GM19395 (cell line): ENCODE measurements at regions not wholly inside any gene's neighbourhood (a gene's known extent, or its start where the extent isn't known, plus 50 kb on each side); places are given as distances from the start of the nearest gene placed in this dataset.

ENCODE experiments used
- ATAC-seq: cut with Tn5 transposase; IDR thresholded peaks from one replicate; pipeline ENCODE4 v1.9.1; 2021; ENCODE audit warnings: mild to moderate bottlenecking, moderate library complexity; ENCODE audit not compliant: unreplicated experiment

DNA sequence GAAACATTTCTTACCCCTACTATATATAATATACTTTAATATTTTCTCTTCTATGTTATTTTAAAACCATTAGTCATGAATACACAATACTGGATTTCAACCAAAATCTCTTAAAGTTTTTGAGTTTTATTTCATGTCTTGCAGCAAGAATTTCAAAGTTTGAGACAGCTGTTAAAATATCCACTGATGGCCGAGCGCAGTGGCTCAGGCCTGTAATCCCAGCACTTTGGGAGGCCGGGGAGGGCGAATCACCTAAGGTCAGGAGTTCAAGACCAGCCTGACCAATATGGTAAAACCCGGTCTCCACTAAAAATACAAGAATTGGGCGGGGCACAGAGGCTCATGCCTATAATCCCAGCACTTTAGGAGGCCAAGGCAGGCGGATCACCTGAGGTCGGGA is 59.7 kb upstream of the DAPK1 start:
- ATAC-seq, result no peak

DNA sequence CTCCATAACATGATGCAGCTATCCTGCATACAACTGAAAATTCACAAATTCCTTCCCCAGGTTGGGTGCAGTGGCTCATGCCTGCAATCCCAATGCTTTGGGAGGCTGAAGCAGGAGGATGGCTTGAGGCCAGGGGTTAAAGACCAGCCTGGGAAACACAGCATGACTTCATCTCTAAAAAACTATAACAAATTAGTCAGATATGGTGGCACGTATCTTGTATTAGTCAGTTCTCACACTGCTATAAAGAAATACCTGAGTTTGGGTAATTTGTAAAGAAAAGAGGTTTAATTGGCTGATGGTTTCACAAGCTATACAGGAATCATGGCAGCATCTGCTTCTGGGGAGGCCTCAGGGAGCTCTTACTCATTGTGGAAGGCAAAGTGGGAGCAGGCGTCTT is 56.4 kb upstream of the DAPK1 start:
- ATAC-seq, result no peak

DNA sequence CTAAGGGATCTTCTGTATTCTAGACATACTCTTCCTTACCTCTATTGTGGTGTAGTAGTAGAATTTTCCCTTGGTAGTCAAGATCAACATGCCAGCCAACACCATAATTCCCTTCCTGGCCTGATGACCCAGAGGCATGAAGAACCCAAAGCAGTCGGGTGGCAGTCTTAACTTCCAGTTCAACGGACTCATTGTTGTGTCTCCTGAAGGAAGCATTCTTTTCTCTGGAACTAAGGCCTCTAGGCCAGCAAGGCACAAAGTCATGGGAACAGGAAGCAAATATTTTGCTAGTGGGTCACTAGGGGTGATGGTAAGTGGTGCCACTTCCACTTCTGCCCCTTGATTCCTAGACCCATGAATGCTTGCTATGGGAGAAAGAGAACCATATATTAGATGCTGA is 55.2 kb upstream of the DAPK1 start:
- ATAC-seq, result no peak

DNA sequence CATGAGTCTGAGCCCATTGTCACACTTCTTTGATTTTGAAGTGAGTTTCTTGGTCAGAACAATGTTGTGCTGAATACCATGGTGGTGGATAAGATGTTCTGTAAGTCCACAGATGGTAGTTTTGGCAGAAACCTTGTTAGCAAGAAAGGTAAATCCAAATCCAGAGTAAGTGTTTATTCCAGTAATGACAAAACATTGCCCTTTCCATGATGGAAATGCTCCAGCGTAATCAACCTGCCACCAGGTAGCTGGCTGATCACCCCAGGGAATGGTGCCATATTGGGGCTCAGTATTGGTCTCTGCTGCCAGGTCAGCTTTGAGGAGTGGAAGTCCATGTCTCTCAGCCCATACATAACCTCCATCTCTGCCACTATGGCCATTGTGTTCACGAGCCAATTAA is 54.7 kb upstream of the DAPK1 start:
- ATAC-seq, result no peak

- no peak for ATAC-seq
These were observed 54.2 kb upstream of the DAPK1 start for GRCh38 chr9:87443461-87443860.

DNA sequence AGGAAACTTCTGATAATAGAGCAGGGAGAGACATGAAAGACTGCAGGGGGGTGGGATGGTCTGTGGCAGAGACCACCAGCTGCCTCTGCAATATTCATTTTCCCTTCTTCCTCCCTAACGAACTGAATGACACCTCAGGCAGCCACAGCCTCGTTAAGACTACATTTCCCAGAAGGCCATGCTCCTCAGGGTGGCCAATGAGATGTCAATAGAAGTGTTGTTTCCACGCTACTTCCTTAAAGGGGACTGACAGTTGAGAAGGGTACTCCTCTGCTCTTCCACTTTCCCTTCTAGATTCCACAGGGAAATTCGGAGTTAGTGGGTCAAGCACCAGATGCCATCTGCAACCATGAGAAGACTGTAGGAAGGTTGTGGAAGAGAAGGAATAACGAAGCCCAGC is 52.0 kb upstream of the DAPK1 start:
- peak; percentile 98 for ATAC-seq

GRCh38 chr9:87446527-87446926 is 51.1 kb upstream of the DAPK1 start:
- no peak for ATAC-seq

- no peak for ATAC-seq
These were observed 49.9 kb upstream of the DAPK1 start for GRCh38 chr9:87447547-87448432.
